Astrocyte of the spinal cord (primary cell): ENCODE measurements at regions not wholly inside any gene's neighbourhood (a gene's known extent, or its start where the extent isn't known, plus 50 kb on each side); places are given as distances from the start of the nearest gene placed in this dataset.

Experiments
- DNase-seq: peaks from one replicate; pipeline ENCODE4 v3.0.0; 2011; ENCODE audit warnings: low read depth, low spot score
- H3K4me3 ChIP-seq: 2 replicates; pipeline ENCODE4 v1.5.1; 2011; ENCODE audit warnings: low read depth, mild to moderate bottlenecking, low read length, moderate library complexity
- in situ Hi-C: cut with HindIII; loops from 2 replicates; pipeline ENCODE4 v1.10.0; 2017; ENCODE audit warnings: low sequenced_read_pairs
- TF ChIP-seq, protein P1 (sequence below): IDR thresholded peaks from 2 replicates; pipeline ENCODE4 v1.5.1; 2012; ENCODE audit warnings: low read depth, mild to moderate bottlenecking, low read length, inconsistent platforms

DNA sequence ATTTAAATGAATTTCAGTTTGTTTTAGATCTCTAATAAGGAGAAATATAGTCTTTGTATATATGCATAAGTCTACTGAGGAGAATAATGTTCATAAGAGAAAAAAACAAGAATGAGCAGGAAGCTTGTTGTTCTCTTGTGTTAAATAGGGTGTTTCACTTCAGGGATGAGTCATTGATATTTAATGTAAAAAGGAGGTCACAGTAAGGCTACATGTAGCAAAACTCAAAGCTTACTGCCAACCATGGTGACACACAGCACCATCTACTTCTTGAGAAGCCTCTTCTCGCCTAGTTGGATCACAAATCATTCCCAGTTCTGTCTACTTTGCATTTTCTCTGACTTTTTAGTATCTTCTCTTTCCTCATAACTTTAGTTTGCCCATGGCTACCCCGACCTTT is 1466.0 kb upstream of the C9orf72 start:
- H3K4me3 ChIP-seq, result no peak overlapping the region
- in situ Hi-C loops, result no loop called here
- TF ChIP-seq, protein P1, sequence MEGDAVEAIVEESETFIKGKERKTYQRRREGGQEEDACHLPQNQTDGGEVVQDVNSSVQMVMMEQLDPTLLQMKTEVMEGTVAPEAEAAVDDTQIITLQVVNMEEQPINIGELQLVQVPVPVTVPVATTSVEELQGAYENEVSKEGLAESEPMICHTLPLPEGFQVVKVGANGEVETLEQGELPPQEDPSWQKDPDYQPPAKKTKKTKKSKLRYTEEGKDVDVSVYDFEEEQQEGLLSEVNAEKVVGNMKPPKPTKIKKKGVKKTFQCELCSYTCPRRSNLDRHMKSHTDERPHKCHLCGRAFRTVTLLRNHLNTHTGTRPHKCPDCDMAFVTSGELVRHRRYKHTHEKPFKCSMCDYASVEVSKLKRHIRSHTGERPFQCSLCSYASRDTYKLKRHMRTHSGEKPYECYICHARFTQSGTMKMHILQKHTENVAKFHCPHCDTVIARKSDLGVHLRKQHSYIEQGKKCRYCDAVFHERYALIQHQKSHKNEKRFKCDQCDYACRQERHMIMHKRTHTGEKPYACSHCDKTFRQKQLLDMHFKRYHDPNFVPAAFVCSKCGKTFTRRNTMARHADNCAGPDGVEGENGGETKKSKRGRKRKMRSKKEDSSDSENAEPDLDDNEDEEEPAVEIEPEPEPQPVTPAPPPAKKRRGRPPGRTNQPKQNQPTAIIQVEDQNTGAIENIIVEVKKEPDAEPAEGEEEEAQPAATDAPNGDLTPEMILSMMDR, result no peak
- peak; percentile 22 for DNase-seq

DNA sequence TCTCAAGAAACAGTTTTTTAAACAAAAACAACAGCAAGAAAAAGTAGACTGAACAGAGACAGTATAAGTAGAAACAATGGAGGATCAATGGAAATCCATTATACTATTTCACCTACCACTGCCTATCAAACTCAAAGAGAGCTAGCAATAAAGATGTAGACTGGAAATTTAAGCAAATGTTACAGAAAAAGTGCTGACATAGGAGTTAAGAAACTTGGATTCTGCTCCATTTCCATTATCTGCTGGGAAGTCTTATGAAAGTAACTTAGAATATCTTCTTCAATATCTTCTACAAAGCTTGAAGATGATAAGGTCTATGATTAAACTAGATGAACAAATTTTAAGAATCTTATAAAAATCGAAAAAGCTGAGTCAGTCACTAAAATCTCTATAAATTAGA is 1469.8 kb upstream of the C9orf72 start:
- DNase-seq, result no peak
- TF ChIP-seq, protein P1, result no peak
- H3K4me3 ChIP-seq, result no peak overlapping the region
- in situ Hi-C loops, result no loop called here

DNA sequence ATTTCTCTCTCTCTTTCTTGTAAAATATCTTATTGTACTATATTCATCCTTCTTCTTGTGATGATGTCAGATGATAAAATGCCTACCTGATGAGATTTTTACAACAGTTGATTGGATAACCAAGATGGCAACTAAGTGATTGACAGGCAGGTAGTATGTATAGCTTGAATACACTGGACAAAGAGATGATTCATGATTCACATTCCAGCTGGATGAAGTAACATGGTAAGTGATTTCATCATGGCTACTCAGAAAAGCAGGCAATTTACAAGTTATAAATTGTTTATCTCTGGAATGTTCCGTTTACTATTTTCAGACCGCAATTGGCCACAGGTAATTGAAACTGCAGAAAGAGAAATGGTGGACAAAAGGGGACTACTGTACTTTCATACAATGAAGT is 1471.7 kb upstream of the C9orf72 start:
- no peak overlapping the region for H3K4me3 ChIP-seq
- no peak for DNase-seq
- in situ Hi-C loops, result no loop called here
- TF ChIP-seq, protein P1, result no peak

DNA sequence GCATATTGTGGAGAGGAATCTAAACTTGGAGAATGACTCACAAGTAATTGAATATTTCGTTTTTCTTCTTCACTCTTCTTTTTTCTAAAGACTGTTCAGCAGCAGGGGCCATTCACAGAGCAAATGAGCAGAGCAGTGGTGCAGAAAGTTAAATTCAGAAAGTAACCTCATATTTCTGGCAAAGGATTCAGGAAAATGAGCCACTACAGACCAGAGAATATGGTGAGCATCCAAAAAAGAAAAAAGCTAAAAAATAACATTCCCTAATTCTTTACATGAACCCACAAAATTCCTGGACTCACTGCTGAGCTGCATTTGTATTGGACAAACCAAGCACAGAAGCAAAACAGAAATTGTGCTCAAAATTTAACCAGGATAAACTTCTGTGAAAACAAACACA is 1486.8 kb upstream of the C9orf72 start:
- no peak overlapping the region for H3K4me3 ChIP-seq
- peak; percentile 7 for DNase-seq
- TF ChIP-seq, protein P1, result no peak
- in situ Hi-C loops, result no loop called here

DNA sequence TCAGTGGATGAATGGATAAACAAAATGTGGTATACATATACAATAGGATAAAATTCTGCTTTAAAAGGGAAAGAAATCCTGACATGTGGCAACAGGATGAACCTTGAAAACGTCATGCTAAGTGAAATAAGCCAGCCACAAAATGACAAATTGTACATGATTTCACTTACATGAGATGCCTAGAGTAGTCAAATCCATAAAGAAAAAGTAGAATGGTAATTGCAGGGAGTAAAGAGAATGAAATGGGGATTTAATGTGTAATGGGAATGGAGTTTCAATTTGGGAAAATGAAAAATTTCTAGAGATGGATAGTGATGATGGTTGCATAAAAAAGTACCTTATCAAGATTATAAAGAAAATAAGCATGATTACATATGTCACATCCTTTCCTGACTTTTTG is 1489.2 kb upstream of the C9orf72 start:
- in situ Hi-C loops, result no loop called here
- TF ChIP-seq, protein P1, result no peak
- no peak overlapping the region for H3K4me3 ChIP-seq
- no peak for DNase-seq

DNA sequence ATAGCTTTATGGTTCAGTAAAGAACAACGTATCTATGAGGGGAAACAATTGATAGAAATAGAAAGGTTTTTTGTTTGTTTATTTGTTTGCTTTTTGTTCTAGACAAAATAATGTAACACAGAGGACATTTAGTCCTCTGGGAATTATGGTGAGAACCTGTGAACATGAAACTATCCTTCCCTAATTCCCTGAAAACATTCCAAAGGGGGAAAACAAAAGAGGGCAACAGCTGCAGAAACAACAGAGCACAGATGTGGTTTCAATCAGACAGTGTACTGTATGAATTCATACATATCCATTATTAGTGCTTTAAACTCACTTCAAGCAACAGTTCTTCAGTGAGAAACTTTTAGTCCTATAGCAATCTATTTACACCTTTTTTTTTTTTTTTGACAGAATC is 1489.8 kb upstream of the C9orf72 start:
- DNase-seq, result no peak
- TF ChIP-seq, protein P1, result no peak
- in situ Hi-C loops, result no loop called here
- no peak overlapping the region for H3K4me3 ChIP-seq

DNA sequence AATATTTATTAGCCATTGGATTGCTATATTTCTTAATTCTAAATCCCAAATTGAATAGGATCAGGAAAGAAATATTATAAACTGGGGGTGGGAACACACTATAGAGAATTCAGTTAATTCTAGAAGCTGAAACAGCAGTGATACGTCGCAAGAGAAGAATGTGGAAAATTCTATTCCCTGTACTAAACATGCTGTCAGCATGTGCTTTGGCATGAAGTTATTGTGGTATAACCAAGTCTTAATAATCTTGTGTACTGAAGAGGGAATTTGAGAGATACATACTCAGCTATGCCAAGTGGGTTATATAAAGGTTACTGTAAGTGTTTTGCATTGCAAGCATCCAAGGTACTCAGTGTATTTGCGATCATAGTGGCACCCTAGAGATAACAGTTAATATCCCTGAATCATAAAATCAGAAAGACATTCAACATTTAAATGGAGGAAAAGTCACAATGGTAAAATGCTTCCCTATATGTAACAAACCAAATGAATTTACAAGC is 1492.9 kb upstream of the C9orf72 start:
- no peak overlapping the region for H3K4me3 ChIP-seq
- in situ Hi-C loops, result no loop called here
- TF ChIP-seq, protein P1, result no peak
- no peak for DNase-seq
